CD14-positive monocyte (primary cell): ENCODE measurements at regions not wholly inside any gene's neighbourhood (a gene's known extent, or its start where the extent isn't known, plus 50 kb on each side); places are given as distances from the start of the nearest gene placed in this dataset.

ENCODE experiments used
- DNase-seq, 3 donors: peaks; one replicate each; pipeline ENCODE4 v3.0.0-alpha.2; 2011 to 2022
- H2AFZ ChIP-seq: 2 replicates; pipeline ENCODE4 v1.6.0; 2012; ENCODE audit warnings: mild to moderate bottlenecking, low read depth, low read length, inconsistent platforms; ENCODE audit not compliant: insufficient read depth, poor library complexity, severe bottlenecking
- H3K27ac ChIP-seq, 2 donors: 1 replicate in 1 of 2; 2 replicates in 1 of 2; pipeline ENCODE4 v1.5.1; 2012 to 2013; ENCODE audit warnings: low read length in 2 of 2, control low read depth in 1 of 2, inconsistent platforms in 1 of 2, low read depth in 1 of 2, mild to moderate bottlenecking in 1 of 2
- H3K27me3 ChIP-seq, 2 donors: one replicate each; pipeline versions ENCODE4 v1.6.0 to v1.6.1; 2011 to 2013; ENCODE audit warnings: low read length in 2 of 2; ENCODE audit not compliant: control insufficient read depth in 2 of 2, insufficient read depth in 2 of 2
- H3K36me3 ChIP-seq, 2 donors: replicated peaks in 1 of 2; 1 replicate in 1 of 2; 2 replicates in 1 of 2; pipeline versions ENCODE4 v1.5.1 to v1.6.1; 2012 to 2013; ENCODE audit warnings: low read length in 2 of 2, control low read depth in 1 of 2, inconsistent platforms in 1 of 2, mild to moderate bottlenecking in 1 of 2; ENCODE audit not compliant: insufficient read depth in 2 of 2, control insufficient read depth in 1 of 2
- H3K4me1 ChIP-seq, 2 donors: 1 replicate in 1 of 2; 2 replicates in 1 of 2; pipeline versions ENCODE4 v1.5.1 to v1.6.1; 2012 to 2013; ENCODE audit warnings: low read length in 2 of 2, control low read depth in 1 of 2, inconsistent platforms in 1 of 2, mild to moderate bottlenecking in 1 of 2, moderate library complexity in 1 of 2; ENCODE audit not compliant: insufficient read depth in 2 of 2, control insufficient read depth in 1 of 2
- H3K4me2 ChIP-seq: replicated peaks from 2 replicates; pipeline ENCODE3; 2012; ENCODE audit warnings: low read length, moderate library complexity, mild to moderate bottlenecking; ENCODE audit not compliant: poor library complexity, severe bottlenecking; ENCODE audit errors: extremely low read depth
- H3K4me3 ChIP-seq, 3 experiments: fragments of 200-600 bp in 1 of 3; sonication (generic) in 1 of 3; replicated peaks in 1 of 3; 1 replicate in 2 of 3; 2 replicates in 1 of 3; pipeline ENCODE4 v1.5.1; 2011 to 2013; ENCODE audit warnings: low read length in 3 of 3, mild to moderate bottlenecking in 3 of 3, control low read depth in 2 of 3, low read depth in 2 of 3, inconsistent platforms in 1 of 3, moderate library complexity in 1 of 3
- H3K79me2 ChIP-seq: 2 replicates; pipeline ENCODE4 v1.6.0; 2012; ENCODE audit warnings: mild to moderate bottlenecking, control low read depth, inconsistent platforms, low read length, moderate library complexity; ENCODE audit not compliant: insufficient read depth
- H3K9ac ChIP-seq: 2 replicates; pipeline ENCODE4 v1.6.0; 2017; ENCODE audit warnings: low read length, mild to moderate bottlenecking; ENCODE audit not compliant: insufficient read depth, poor library complexity, severe bottlenecking
- H3K9me3 ChIP-seq, 2 donors: replicated peaks in 1 of 2; 1 replicate in 1 of 2; 2 replicates in 1 of 2; pipeline versions ENCODE4 v1.5.1 to v1.6.1; 2012 to 2013; ENCODE audit warnings: low read length in 2 of 2, control low read depth in 1 of 2; ENCODE audit not compliant: control insufficient read depth in 1 of 2, insufficient read depth in 1 of 2
- H4K20me1 ChIP-seq: 2 replicates; pipeline ENCODE4 v1.6.0; 2012; ENCODE audit warnings: mild to moderate bottlenecking, low read length, control low read depth, moderate library complexity; ENCODE audit not compliant: insufficient read depth
- H3K27ac Mint-ChIP-seq, 7 donors: one replicate each; pipeline ENCODE4 v1.8.0; 2020; ENCODE audit warnings: mild to moderate bottlenecking in 7 of 7, mixed read lengths in 7 of 7, moderate library complexity in 6 of 7, inconsistent platforms in 2 of 7
- H3K27me3 Mint-ChIP-seq, 3 donors: one replicate each; pipeline ENCODE4 v1.8.0; 2021 to 2022; ENCODE audit warnings: low read depth in 3 of 3, mild to moderate bottlenecking in 3 of 3, mixed read lengths in 3 of 3, moderate library complexity in 3 of 3, inconsistent platforms in 1 of 3
- H3K36me3 Mint-ChIP-seq, 2 donors: one replicate each; pipeline ENCODE4 v1.8.0; 2020; ENCODE audit warnings: mixed read lengths in 2 of 2, inconsistent platforms in 1 of 2, mild to moderate bottlenecking in 1 of 2
- H3K4me1 Mint-ChIP-seq: one replicate; pipeline ENCODE4 v1.8.0; 2020; ENCODE audit warnings: mild to moderate bottlenecking, mixed read lengths
- H3K4me3 Mint-ChIP-seq, 2 donors: one replicate each; pipeline ENCODE4 v1.8.0; 2020; ENCODE audit warnings: mild to moderate bottlenecking in 2 of 2, mixed read lengths in 2 of 2, moderate library complexity in 1 of 2
- H3K9me3 Mint-ChIP-seq, 7 donors: one replicate each; pipeline ENCODE4 v1.8.0; 2020 to 2022; ENCODE audit warnings: mixed read lengths in 7 of 7, mild to moderate bottlenecking in 6 of 7, moderate library complexity in 6 of 7, inconsistent platforms in 2 of 7
- WGBS: methylation state at CpG from one replicate; pipeline ENCODE4 v1.1.5; 2013; ENCODE audit warnings: missing lambda C conversion rate; ENCODE audit not compliant: insufficient coverage; 5-methylcytosine and 5-hydroxymethylcytosine counted together
- intact Hi-C, 2 donors: fragments of 100-400 bp; cut with micrococcal nuclease; formaldehyde crosslinking; loops; one replicate each; pipeline versions ENCODE4 v1.15.0 to v1.15.1; 2023
- TF ChIP-seq, protein P1 (sequence below): fragments of 200-600 bp; IDR thresholded peaks from one replicate; pipeline ENCODE4 v1.8.0; 2022; ENCODE audit warnings: antibody characterized with exemption, mild to moderate bottlenecking

DNA sequence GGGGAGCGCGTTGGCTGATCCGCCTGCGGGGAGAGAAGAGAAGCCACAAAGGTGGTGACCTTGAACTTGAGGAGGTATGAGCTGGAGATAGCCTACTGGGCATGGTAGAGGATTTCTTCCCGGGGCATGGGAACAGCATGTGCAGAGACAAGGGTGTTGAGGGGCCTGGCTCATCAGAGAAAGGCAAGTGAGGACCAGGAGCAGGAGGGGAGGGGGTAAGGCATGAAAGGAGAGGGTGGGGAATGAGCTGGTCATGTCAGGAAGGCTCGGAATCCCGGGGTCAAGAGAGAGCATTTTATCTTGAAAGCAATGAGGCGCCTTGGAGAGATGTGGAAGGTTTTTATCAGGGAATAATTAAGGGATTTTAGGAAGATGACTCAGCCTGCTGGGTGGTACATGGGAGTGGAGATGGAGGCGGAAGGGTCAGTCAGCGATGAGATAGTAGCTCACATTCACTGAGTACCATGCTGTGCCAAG lies 121.1 kb downstream of the LHX2 start:
- no peaks in the 10 kb centered on the region for H4K20me1 ChIP-seq
- H2AFZ ChIP-seq = no peak overlapping the region
- no peaks in the 10 kb centered on the region for H3K79me2 ChIP-seq
- Mint-ChIP-seq H3K27ac (no peak overlapping the region), H3K4me3 (no peak overlapping the region), H3K4me1 (peaks cover 7% of the 10 kb centered on the region), H3K36me3 (no peaks in the 10 kb centered on the region), H3K27me3 (peaks cover 4 to 11% (median 8%) of the 10 kb centered on the region in 3 donors), H3K9me3 (peaks cover 0 to 3% (median 0%) of the 10 kb centered on the region in 7 donors)
- TF ChIP-seq, protein P1, sequence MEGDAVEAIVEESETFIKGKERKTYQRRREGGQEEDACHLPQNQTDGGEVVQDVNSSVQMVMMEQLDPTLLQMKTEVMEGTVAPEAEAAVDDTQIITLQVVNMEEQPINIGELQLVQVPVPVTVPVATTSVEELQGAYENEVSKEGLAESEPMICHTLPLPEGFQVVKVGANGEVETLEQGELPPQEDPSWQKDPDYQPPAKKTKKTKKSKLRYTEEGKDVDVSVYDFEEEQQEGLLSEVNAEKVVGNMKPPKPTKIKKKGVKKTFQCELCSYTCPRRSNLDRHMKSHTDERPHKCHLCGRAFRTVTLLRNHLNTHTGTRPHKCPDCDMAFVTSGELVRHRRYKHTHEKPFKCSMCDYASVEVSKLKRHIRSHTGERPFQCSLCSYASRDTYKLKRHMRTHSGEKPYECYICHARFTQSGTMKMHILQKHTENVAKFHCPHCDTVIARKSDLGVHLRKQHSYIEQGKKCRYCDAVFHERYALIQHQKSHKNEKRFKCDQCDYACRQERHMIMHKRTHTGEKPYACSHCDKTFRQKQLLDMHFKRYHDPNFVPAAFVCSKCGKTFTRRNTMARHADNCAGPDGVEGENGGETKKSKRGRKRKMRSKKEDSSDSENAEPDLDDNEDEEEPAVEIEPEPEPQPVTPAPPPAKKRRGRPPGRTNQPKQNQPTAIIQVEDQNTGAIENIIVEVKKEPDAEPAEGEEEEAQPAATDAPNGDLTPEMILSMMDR = no peak
- H3K9me3 ChIP-seq = no peaks in the 10 kb centered on the region
- H3K36me3 ChIP-seq = no peaks in the 10 kb centered on the region
- H3K27ac ChIP-seq = no peak overlapping the region
- H3K9ac ChIP-seq = no peak overlapping the region
- no peak for DNase-seq
- H3K27me3 ChIP-seq = no peaks in the 10 kb centered on the region
- H3K4me3 ChIP-seq = no peak overlapping the region
- intact Hi-C loops = loop anchor here (10.0 kb wide), 2 partner anchors 62 to 162 kb away; no protein-coding TSS in a partner anchor
- H3K4me1 ChIP-seq = no peaks in the 10 kb centered on the region
- H3K4me2 ChIP-seq = no peak overlapping the region
- 98% methylated on average over 8 of the region's 10 CpGs for WGBS

DNA sequence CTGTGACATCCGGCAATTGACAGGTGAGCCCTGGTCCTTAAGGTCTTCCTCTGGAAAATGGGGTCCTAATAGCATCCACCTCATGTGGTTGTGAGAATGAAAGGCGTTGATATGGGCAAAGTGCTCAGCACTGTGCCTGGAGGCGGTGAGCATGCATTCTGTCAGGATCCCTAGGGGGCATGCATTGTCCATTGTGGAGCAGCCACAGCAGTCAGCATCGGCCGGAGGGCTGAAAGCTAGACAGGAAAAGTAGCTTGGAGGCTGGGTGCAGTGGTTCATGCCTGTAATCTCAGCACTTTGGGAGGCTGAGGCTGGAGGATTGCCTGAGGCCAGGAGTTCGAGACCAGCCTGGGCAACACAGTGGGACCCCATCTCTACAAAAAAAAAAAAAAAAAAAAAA lies 122.2 kb downstream of the LHX2 start:
- no peak overlapping the region for H3K4me3 ChIP-seq
- H3K27ac Mint-ChIP-seq = no peak overlapping the region
- no peaks in the 10 kb centered on the region for H3K36me3 ChIP-seq
- no peaks in the 10 kb centered on the region for H4K20me1 ChIP-seq
- no peak overlapping the region for H2AFZ ChIP-seq
- H3K9me3 ChIP-seq = no peaks in the 10 kb centered on the region
- H3K27ac ChIP-seq = no peak overlapping the region
- H3K27me3 Mint-ChIP-seq = peaks cover 4 to 11% (median 8%) of the 10 kb centered on the region in 3 donors
- H3K79me2 ChIP-seq = no peaks in the 10 kb centered on the region
- no peak overlapping the region for H3K4me3 Mint-ChIP-seq
- 8% methylated on average over 4 of the region's 6 CpGs for WGBS
- no peaks in the 10 kb centered on the region for H3K27me3 ChIP-seq
- DNase-seq = peak; percentile 37 to 58 (median 46)
- peaks cover 7% of the 10 kb centered on the region for H3K4me1 Mint-ChIP-seq
- intact Hi-C loops = loop anchor here (10.0 kb wide), 2 partner anchors 61 to 161 kb away; no protein-coding TSS in a partner anchor
- H3K9me3 Mint-ChIP-seq = peaks cover 0 to 3% (median 0%) of the 10 kb centered on the region in 7 donors
- H3K9ac ChIP-seq = no peak overlapping the region
- H3K4me1 ChIP-seq = no peaks in the 10 kb centered on the region
- no peaks in the 10 kb centered on the region for H3K36me3 Mint-ChIP-seq
- TF ChIP-seq, protein P1 = peak; percentile 51
- H3K4me2 ChIP-seq = no peak overlapping the region
